NCI-H82 treated with DMSO at 0.1 percent for 48 hours (cell line): ENCODE measurements at regions not wholly inside any gene's neighbourhood (a gene's known extent, or its start where the extent isn't known, plus 50 kb on each side); places are given as distances from the start of the nearest gene placed in this dataset.

Source experiments
- DNase-seq: peaks from one replicate; lab custom pipeline; 2025; ENCODE audit not compliant: unreplicated experiment; lab: John Stamatoyannopoulos, UW

DNA sequence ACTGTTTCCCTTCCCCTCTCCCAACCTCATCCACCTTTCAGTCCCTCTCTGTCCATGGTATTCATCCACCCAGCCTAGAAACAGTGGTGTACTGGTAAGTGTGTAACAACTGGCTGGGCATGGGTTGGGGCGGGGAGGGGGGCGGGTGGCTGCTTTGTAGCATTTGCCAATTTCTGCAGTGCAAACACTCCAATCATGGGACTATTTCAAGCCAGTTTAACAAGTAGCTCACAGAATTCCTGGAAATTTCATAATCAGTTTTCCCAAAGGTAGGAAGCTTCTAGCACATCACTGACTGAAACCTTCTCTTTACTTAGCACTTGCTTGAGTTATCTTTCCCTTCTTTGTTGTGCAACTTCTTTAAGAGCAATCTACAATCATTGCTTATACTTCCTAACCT, 100.8 kb upstream of the WASF3 start:
- no peak for DNase-seq

DNA sequence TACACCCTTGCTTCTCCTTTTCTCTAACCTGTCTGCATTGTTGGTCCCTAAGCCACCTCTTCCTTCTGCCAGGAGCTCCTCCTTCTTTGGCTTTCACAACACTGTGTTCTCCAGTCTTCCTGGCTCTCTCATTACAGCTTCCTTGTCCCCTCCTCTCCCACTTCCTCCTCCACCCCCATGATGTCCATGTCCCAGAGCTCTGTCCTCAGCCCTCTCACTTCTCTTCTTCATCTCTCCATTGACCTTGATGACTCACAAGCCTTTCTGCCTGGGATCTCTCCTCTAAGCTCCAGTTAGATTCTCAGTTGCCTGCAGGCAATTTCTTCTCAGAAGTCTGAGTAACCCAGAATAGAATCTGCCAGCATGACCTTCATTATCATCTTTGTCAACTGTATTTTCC, 100.3 kb upstream of the WASF3 start:
- DNase-seq: no peak

DNA sequence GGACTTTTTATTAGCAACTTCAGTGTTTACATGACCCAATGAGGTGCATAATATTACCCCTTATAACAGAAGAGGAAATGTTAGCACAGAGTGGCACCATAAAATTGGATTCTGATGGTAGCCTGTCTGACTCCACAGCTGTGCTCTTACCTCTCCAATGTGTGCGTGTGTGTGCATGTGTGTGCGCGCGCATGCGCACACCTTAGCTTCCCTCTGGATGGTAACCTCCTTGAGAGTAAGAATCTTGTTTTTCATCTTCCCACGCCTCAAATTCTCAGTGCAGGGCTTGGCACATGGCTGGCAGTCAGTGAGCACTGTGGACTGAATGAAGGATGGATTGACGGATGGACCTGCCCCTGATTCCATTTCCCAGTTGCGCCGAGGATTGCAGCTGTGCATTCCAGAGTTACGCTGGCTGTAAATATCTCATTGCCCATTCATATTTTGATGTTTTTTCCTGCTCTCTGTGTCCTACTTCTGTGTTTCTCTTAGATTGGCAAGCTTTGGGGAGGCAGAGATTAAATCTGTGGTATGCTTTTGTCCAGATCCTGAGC, 99.2 kb upstream of the WASF3 start:
- no peak for DNase-seq

GRCh38 chr13:26459276-26460131, 98.0 kb upstream of the WASF3 start:
- DNase-seq: no peak

- DNase-seq: no peak
Observed at GRCh38 chr13:26460648-26461047, 96.8 kb upstream of the WASF3 start.

- DNase-seq: no peak
Observed at GRCh38 chr13:26463296-26463695, 94.2 kb upstream of the WASF3 start.

DNA sequence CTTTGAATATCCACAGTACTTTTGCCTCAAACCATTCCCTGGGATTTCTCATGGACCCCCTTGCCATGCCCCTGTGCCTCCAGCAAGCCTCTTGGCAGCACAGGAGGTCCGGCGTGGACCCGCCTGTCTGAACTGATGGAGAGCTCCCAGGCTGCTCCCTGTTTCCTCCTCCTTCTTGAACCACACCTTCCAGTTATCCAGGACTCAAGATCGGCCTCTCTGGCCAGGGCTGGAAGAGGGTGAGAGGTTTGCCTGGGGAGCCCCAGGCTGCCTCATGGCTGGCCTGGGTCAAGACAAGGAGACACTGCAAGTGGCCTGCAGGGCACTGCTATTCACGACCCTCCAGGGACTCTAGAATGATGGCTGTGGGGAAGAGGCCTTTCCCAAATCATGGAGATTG, 93.6 kb upstream of the WASF3 start:
- DNase-seq: no peak

DNA sequence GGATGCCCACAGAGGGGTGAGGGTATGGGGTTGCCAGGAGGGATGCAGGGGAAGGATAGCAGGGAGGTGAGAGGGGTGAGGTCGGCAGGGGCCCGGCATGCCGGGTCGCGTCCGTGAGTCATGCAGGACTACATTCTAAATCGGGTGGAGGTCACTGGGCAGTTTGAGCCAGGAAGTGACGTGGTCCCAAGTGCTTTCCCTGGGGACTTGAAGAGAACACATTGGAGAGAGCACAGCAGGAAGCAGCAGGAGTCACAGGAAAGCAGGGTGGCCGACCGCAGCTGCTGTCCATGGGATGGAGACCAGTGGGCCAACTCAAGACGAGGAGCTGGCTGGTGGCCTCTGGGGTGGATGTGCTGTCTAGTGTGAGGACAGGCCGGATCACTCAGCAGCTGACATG, 92.0 kb upstream of the WASF3 start:
- no peak for DNase-seq

DNA sequence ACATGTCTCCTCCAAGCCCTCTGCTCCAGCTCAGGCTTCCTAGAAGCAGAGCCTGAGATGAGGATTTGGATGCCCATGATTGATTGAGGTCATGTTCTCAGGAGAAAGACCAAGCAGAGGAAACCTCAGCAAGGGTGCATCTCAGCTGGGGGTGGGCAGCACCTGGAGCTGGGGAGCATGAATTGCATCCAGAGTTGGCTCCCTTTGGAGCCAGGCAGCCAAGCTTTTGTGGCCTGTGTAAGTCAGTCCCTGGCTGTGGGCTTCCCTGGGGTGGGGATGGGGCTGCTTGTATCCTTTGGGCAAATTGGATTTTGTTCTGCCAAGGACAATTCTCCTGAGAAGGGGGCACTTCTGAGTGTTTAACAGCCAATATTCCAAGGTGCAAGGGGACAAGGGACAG, 91.5 kb upstream of the WASF3 start:
- DNase-seq: no peak

GRCh38 chr13:26468265-26468801, 89.2 kb upstream of the WASF3 start:
- DNase-seq: no peak

GRCh38 chr13:26469602-26470001, 87.9 kb upstream of the WASF3 start:
- no peak for DNase-seq

GRCh38 chr13:26471807-26472206, 85.7 kb upstream of the WASF3 start:
- DNase-seq: no peak

DNA sequence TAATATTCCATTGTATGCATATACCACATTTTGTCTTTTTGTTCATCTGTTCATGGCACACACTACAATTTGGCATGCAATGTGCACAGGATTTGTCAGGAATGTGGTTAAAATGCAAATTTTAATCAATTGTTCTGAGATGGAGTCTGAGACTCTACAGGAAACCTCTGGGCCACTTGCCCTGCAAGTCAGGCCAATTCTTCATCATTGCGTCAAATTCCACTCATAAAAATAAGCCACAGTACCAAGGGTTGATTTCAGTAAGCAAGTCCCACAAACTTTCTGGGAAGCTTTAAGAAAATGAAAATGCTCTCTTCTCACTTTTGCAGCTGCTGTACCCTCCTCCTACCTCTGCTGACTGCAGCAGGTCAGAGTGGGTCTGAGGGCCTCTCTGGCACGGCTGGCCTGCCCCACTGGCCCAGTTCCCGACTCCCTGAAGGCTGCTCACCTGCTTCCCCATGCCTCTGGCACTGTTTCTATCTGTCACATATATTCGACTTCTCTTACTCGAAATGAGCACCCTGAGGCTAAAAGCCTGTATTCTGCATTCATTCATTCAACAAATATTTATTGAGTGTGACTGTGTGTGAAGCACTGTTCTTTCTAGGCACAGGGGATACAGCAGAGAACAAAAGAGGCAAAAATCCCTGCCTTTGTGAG, 83.8 kb upstream of the WASF3 start:
- no peak for DNase-seq

DNA sequence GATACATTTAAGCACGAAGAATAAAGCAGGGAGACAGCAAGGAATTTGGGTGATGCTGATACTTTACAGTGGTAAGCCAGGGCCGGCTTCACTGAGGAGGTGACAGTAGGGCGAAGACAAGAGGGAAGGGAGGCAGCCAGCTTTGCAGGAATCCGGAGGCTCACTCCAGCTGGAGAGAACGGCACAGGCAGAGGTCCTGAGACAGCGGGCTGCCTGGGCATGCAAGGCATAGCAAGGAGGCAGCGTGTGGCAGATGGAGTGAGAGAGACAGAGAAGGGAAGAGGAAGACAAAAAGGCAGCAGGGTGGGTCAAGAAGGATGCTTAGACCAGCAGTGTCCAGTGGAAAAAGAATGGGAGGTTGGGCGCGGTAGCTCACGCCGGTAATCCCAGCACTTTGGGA, 83.2 kb upstream of the WASF3 start:
- no peak for DNase-seq

DNA sequence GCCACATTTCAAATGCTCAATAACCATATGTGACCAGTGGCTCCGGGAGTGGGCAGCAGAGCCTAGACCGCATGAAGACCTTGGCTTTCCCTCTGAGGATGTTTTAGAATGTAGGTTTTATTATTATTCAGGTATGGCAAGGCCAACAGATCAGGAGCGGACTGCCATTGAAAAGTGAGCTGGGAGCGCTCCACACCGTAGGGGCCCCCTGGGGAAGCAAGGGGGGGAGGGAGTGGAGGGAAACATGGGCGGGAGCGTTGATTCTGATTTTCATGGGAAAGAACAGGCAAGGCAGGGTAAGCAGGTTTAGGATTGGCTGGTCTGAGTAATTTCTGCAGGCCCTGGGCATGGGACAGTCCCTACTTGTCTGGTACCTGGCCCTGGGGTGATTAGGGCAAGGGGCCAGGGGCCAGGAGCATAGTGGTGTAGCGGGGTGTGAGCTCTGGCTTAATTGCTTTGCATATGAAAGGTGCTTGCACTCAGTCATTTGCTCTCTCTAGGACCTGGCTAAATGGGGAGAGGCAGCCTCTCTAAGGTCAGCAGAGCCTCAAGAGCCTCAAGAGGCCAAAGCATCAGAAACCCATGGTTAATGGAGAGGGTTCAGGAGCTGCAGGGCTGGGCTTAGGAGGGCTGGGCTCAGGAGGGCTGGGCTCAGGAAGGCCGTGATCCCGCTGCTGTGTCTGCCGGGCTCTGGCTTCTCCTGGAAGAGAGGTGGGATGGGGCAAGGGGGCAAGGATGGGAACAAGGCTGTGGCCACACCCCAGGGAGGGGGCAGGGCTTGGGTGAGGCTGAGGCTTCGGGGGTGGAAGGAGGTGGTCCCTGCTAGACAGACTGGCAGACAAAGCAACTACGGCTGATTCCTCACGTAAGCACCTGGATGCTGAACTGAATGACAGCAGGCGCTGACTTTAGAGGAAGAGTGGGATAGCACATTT, 82.0 kb upstream of the WASF3 start:
- no peak for DNase-seq

DNA sequence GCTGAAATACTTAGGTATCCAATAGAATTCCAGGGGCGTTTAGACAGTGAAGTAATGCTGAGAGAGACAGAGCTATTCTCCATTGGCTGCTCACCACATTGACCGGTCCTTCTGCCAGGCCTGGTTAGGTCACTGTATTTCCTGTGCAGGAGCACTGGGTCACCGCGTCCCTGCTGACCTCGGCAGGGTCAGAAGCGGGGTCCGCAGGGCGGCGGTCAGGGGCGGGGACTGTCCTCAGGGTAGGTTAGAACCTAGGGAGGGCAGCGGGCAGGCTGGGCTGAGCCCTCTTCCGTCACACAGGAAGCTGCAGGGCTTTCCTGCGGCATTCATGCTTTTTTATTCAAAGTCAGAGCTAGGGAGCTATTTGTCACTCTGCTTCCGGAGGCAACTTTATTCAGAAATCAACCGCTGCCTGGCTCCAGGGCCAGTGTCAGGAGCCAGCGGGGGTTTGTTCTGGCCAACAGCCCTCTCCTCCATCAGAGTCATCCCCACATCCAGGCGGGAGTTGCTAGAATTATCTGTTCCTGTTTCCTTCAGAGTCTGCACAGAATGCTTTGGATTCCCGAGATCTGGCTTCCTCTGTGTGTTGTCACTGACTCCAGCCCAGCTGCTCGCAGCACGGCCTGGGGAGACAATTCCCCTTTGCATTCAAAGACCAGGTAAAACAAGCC, 81.2 kb upstream of the WASF3 start:
- no peak for DNase-seq

GRCh38 chr13:26476782-26477142, 80.7 kb upstream of the WASF3 start:
- DNase-seq: no peak

- no peak for DNase-seq
Observed at GRCh38 chr13:26477681-26478080, 79.8 kb upstream of the WASF3 start.

DNA sequence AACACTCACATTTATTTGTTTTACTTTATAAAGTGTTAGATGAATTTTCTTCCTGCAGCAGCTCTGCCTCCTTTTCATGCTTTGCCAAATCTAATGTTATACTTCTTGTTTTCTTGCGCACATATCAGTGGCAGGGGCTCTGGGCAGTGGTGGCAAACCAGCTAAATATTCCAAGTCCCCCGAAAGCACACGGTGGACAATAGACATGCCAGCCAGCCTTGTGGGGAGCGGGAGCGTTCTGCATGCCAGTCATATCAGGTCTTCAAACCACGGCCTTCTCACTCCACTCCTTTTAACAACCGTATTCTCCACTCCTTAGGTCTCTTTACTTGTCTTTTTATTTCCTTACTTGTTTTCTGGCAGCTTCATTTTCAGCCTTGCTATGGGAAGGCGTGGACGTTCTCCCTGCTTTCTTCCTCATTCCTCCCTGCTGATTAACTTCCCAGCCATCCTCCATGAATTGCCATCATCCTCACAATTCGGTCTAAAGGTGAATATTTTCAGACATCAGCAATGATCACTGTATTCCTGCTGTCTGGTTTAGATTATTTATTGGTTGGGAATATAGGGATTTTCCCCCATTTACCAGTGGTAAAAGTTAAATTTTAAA, 77.1 kb upstream of the WASF3 start:
- no peak for DNase-seq
